ENCODE measurements at regions not wholly inside any gene's neighbourhood (a gene's known extent, or its start where the extent isn't known, plus 50 kb on each side); places are given as distances from the start of the nearest gene placed in this dataset.

DNA sequence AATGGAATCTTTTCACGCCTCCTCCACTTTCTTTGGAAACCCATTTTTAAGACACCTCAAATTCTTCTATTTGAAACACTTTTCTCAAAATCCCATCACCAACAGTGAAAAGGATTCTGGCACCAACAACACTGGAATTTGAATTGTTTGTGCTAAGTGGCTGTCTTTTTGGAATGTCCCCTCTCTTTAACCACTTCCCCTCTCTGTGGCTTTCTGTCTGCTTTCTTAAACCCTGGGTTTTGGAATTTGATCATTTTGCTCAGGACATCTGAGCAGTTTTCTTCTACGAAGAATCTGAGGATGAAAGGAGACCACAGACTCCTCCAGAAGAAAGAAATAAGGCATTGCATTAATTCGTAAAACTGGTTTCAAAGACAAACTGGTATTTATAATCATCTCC is 89.0 kb downstream of the MXRA5 start:
- CTCF ChIA-PET = no interaction called here
- ATAC-seq (ENCODE audit: poor library complexity) = no peak

DNA sequence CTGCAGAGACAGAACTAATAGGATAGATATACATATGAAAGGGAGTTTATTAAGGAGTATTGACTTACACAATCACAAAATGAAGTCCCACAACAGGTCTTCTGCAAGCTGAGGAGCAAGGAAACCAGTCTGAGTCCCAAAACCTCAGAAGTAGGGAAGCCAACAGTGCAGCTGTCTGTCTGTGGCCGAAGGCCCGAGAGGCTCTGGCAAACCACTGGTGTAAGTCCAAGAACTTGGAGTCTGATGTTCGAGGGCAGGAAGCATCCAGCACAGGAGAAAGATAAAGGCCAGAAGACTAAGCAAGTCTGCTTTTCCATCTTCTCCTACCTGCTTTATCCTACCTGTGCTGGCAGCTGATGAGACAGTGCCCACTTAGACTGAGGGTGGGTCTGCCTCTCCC is 89.6 kb downstream of the MXRA5 start:
- H3K27me3 Mint-ChIP-seq = no peaks in the 10 kb centered on the region
- H3K27ac Mint-ChIP-seq = no peak overlapping the region
- H3K4me1 Mint-ChIP-seq (ENCODE audit: low read depth) = no peaks in the 10 kb centered on the region
- H3K4me3 Mint-ChIP-seq = no peak overlapping the region
- no peaks in the 10 kb centered on the region for H3K9me3 ChIP-seq (ENCODE audit: control insufficient read depth in 1 of 2, insufficient read depth in 1 of 2, low read length in 2 of 2)
- H3K27ac ChIP-seq (ENCODE audit: low read depth in 1 of 2, low read length in 2 of 2) = no peak overlapping the region
- no peaks in the 10 kb centered on the region for H3K4me1 ChIP-seq (ENCODE audit: insufficient read depth, low read length)
- ChIA-PET CTCF (no interaction called here), POLR2A (no interaction called here)
- H3K9me3 Mint-ChIP-seq = no peaks in the 10 kb centered on the region
- DNase-seq (no peak), ATAC-seq (ENCODE audit: poor library complexity) (no peak)
- no peak overlapping the region for H3K4me3 ChIP-seq (ENCODE audit: low read length)
- H3K36me3 Mint-ChIP-seq (ENCODE audit: low read depth) = peaks cover 4% of the 10 kb centered on the region
- intact Hi-C loops (cut with DNase I, micrococcal nuclease) = no loop called here
- TF ChIP-seq, protein P1, sequence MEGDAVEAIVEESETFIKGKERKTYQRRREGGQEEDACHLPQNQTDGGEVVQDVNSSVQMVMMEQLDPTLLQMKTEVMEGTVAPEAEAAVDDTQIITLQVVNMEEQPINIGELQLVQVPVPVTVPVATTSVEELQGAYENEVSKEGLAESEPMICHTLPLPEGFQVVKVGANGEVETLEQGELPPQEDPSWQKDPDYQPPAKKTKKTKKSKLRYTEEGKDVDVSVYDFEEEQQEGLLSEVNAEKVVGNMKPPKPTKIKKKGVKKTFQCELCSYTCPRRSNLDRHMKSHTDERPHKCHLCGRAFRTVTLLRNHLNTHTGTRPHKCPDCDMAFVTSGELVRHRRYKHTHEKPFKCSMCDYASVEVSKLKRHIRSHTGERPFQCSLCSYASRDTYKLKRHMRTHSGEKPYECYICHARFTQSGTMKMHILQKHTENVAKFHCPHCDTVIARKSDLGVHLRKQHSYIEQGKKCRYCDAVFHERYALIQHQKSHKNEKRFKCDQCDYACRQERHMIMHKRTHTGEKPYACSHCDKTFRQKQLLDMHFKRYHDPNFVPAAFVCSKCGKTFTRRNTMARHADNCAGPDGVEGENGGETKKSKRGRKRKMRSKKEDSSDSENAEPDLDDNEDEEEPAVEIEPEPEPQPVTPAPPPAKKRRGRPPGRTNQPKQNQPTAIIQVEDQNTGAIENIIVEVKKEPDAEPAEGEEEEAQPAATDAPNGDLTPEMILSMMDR (IDR thresholded peaks at IDR 0.05) = no peak
- no peaks in the 10 kb centered on the region for H3K36me3 ChIP-seq (ENCODE audit: insufficient read depth, low read length)
- no peaks in the 10 kb centered on the region for H3K27me3 ChIP-seq (ENCODE audit: control insufficient read depth in 1 of 2, insufficient read depth in 2 of 2, low read length in 2 of 2)

More for the DNA sequence above, 89.0 kb downstream of the MXRA5 start:
- Mint-ChIP-seq H3K36me3 (ENCODE audit: low read depth) (peaks cover 4% of the 10 kb centered on the region), H3K27ac (no peak overlapping the region), H3K4me1 (ENCODE audit: low read depth) (no peaks in the 10 kb centered on the region), H3K27me3 (no peaks in the 10 kb centered on the region), H3K9me3 (no peaks in the 10 kb centered on the region), H3K4me3 (no peak overlapping the region)
- H3K9me3 ChIP-seq (ENCODE audit: control insufficient read depth in 1 of 2, insufficient read depth in 1 of 2, low read length in 2 of 2) = no peaks in the 10 kb centered on the region
- no peak for DNase-seq
- no peak overlapping the region for H3K4me3 ChIP-seq (ENCODE audit: low read length)
- POLR2A ChIA-PET = no interaction called here
- H3K36me3 ChIP-seq (ENCODE audit: insufficient read depth, low read length) = no peaks in the 10 kb centered on the region
- TF ChIP-seq, protein P1 (IDR thresholded peaks at IDR 0.05) = no peak
- no peak overlapping the region for H3K27ac ChIP-seq (ENCODE audit: low read depth in 1 of 2, low read length in 2 of 2)
- no peaks in the 10 kb centered on the region for H3K4me1 ChIP-seq (ENCODE audit: insufficient read depth, low read length)
- intact Hi-C loops (cut with DNase I, micrococcal nuclease) = no loop called here
- no peaks in the 10 kb centered on the region for H3K27me3 ChIP-seq (ENCODE audit: control insufficient read depth in 1 of 2, insufficient read depth in 2 of 2, low read length in 2 of 2)

DNA sequence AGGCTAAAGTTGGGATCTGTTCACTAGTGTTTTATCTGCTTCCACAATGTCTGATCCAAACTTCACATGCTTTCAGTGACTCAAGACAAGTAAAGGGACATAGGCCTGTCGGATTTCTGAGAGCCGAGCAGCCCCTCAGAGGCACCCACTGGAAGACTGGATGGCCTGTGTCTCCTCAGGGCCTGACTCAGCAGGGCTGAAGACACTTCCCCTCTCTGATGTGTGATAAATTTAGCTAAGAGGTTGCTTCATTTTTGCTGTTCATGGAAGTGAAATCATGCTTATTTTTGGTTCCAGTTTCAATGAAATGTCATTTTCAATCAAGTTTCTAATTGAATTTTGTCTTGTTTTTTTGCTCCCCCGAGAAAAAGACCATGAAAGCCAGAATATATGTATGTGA is 93.7 kb downstream of the MXRA5 start:
- no peaks in the 10 kb centered on the region for H3K9me3 Mint-ChIP-seq
- no peak overlapping the region for H3K4me3 Mint-ChIP-seq
- no peaks in the 10 kb centered on the region for H3K4me1 Mint-ChIP-seq (ENCODE audit: low read depth)
- H3K36me3 Mint-ChIP-seq (ENCODE audit: low read depth) = no peaks in the 10 kb centered on the region
- Histone ChIP-seq H3K36me3 (ENCODE audit: insufficient read depth, low read length) (no peaks in the 10 kb centered on the region), H3K27me3 (ENCODE audit: control insufficient read depth in 1 of 2, insufficient read depth in 2 of 2, low read length in 2 of 2) (no peaks in the 10 kb centered on the region), H3K4me3 (ENCODE audit: low read length) (no peak overlapping the region), H3K4me1 (ENCODE audit: insufficient read depth, low read length) (no peaks in the 10 kb centered on the region), H3K9me3 (ENCODE audit: control insufficient read depth in 1 of 2, insufficient read depth in 1 of 2, low read length in 2 of 2) (no peaks in the 10 kb centered on the region), H3K27ac (ENCODE audit: low read depth in 1 of 2, low read length in 2 of 2) (no peak overlapping the region)
- ChIA-PET POLR2A (no interaction called here), CTCF (no interaction called here)
- TF ChIP-seq, protein P1 (IDR thresholded peaks at IDR 0.05) = no peak
- intact Hi-C loops (cut with DNase I, micrococcal nuclease) = no loop called here
- ATAC-seq (ENCODE audit: poor library complexity) (no peak), DNase-seq (peak in 2 of 14 experiments; percentile 2 to 3)
- no peaks in the 10 kb centered on the region for H3K27me3 Mint-ChIP-seq
- H3K27ac Mint-ChIP-seq = no peak overlapping the region

Measured in CD4-positive, alpha-beta T cell (primary cell).